CD8-positive, alpha-beta memory T cell (primary cell): ENCODE measurements at regions not wholly inside any gene's neighbourhood (a gene's known extent, or its start where the extent isn't known, plus 50 kb on each side); places are given as distances from the start of the nearest gene placed in this dataset.
A peak's percentile ranks its signal among the peaks of the same experiment; 100 is the strongest.
"Not testable (repeated sequence)": the region's sequence is repeated elsewhere in the genome, so short reads cannot be mapped to it uniquely, and the experiment has no call there.

Source experiments
- CTCF ChIA-PET: fragments of 350-600 bp; sonication (Branson Sonifier 250); formaldehyde crosslinking; loops from one replicate; lab custom pipeline; 2021; ENCODE audit warnings: antibody characterized with exemption; lab: Charles Lee
- POLR2A ChIA-PET: fragments of 350-600 bp; sonication (Branson Sonifier 250); formaldehyde crosslinking; loops from one replicate; lab custom pipeline; 2021; ENCODE audit warnings: antibody characterized with exemption; lab: Charles Lee
- DNase-seq, 5 donors: peaks; one replicate each; pipeline versions ENCODE4 v3.0.0 to v3.0.0-alpha.2; 2020 to 2022; ENCODE audit warnings: mixed read lengths in 1 of 5
- H3K27ac ChIP-seq: one replicate; pipeline ENCODE4 v1.7.0; 2013; ENCODE audit warnings: low read depth, mild to moderate bottlenecking, low read length, moderate library complexity
- H3K27me3 ChIP-seq: 2 replicates; pipeline ENCODE4 v1.7.0; 2013; ENCODE audit warnings: low read length, mild to moderate bottlenecking; ENCODE audit not compliant: insufficient read depth, poor library complexity, severe bottlenecking
- H3K36me3 ChIP-seq: 2 replicates; pipeline ENCODE4 v1.7.0; 2013; ENCODE audit warnings: mild to moderate bottlenecking, low read length, moderate library complexity; ENCODE audit not compliant: insufficient read depth
- H3K4me1 ChIP-seq: 2 replicates; pipeline ENCODE4 v1.7.0; 2013; ENCODE audit warnings: mild to moderate bottlenecking, low read length, moderate library complexity; ENCODE audit not compliant: insufficient read depth
- H3K4me3 ChIP-seq: 2 replicates; pipeline ENCODE4 v1.7.0; 2013; ENCODE audit warnings: mild to moderate bottlenecking, low read length
- H3K9me3 ChIP-seq: 2 replicates; pipeline ENCODE4 v1.7.0; 2013; ENCODE audit warnings: mild to moderate bottlenecking, low read length
- H3K27ac Mint-ChIP-seq, 8 donors: one replicate each; pipeline ENCODE4 v1.8.0; 2020 to 2021; ENCODE audit warnings: mixed read lengths in 8 of 8, mild to moderate bottlenecking in 6 of 8, inconsistent platforms in 3 of 8, moderate library complexity in 3 of 8
- H3K27me3 Mint-ChIP-seq, 2 donors: one replicate each; pipeline ENCODE4 v1.8.0; 2020 to 2021; ENCODE audit warnings: mixed read lengths in 2 of 2, mild to moderate bottlenecking in 1 of 2, moderate library complexity in 1 of 2
- H3K36me3 Mint-ChIP-seq, 3 donors: one replicate each; pipeline ENCODE4 v1.8.0; 2020 to 2021; ENCODE audit warnings: mixed read lengths in 3 of 3, inconsistent platforms in 1 of 3, mild to moderate bottlenecking in 1 of 3
- H3K4me1 Mint-ChIP-seq, 3 donors: one replicate each; pipeline ENCODE4 v1.8.0; 2020 to 2021; ENCODE audit warnings: mixed read lengths in 3 of 3, inconsistent platforms in 1 of 3, mild to moderate bottlenecking in 1 of 3
- H3K4me3 Mint-ChIP-seq, 7 donors: one replicate each; pipeline ENCODE4 v1.8.0; 2020 to 2021; ENCODE audit warnings: mixed read lengths in 7 of 7, mild to moderate bottlenecking in 6 of 7, moderate library complexity in 4 of 7, inconsistent platforms in 2 of 7
- H3K9me3 Mint-ChIP-seq, 5 donors: one replicate each; pipeline ENCODE4 v1.8.0; 2020 to 2022; ENCODE audit warnings: mixed read lengths in 5 of 5, mild to moderate bottlenecking in 3 of 5, moderate library complexity in 2 of 5, inconsistent platforms in 1 of 5

GRCh38 chr20:51275181-51275580, 252.3 kb upstream of the KCNG1 start:
- H3K9me3 Mint-ChIP-seq: peaks cover 0 to 2% (median 0%) of the 10 kb centered on the region in 5 donors
- no peak overlapping the region for H3K27ac Mint-ChIP-seq
- Histone ChIP-seq H3K4me1 (no peaks in the 10 kb centered on the region), H3K36me3 (no peaks in the 10 kb centered on the region), H3K9me3 (no peaks in the 10 kb centered on the region), H3K27ac (no peak overlapping the region), H3K4me3 (no peak overlapping the region), H3K27me3 (peaks cover 3% of the 10 kb centered on the region)
- ChIA-PET POLR2A (no interaction called here), CTCF (interaction anchor here (0.6 kb wide), 1 partner anchor 500 kb away, joined by 3 read pairs; no protein-coding TSS in a partner anchor)
- no peak overlapping the region for H3K4me3 Mint-ChIP-seq
- DNase-seq: no peak
- no peaks in the 10 kb centered on the region for H3K36me3 Mint-ChIP-seq
- H3K27me3 Mint-ChIP-seq: peaks cover 11 to 75% of the 10 kb centered on the region in 2 donors
- no peaks in the 10 kb centered on the region for H3K4me1 Mint-ChIP-seq

DNA sequence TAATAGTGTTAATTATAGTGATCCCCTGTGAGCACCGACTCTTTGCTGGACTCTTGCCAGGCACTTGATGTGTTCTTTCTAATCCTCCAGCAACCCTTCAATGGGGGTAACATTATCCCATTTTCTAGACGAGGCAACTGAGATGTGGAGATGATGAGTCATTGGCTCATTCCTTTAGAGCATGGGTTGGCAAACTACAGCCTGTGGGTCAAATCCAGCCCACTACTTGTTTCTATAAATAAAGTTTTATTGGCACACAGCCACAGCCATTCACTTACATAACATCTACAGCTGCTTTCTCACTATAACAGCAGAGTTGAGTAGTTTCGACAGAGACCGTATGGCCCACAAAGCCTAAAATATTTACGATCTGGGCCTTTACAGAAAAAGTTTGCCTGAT, 249.5 kb upstream of the KCNG1 start:
- DNase-seq: no peak
- no peak overlapping the region for H3K4me3 Mint-ChIP-seq
- no peak overlapping the region for H3K27ac ChIP-seq
- peak overlapping the region in 1 of 8 donors; percentile 21 for H3K27ac Mint-ChIP-seq
- no peaks in the 10 kb centered on the region for H3K4me1 Mint-ChIP-seq
- no peaks in the 10 kb centered on the region for H3K36me3 Mint-ChIP-seq
- H3K9me3 Mint-ChIP-seq: peaks cover 0 to 9% (median 2%) of the 10 kb centered on the region in 5 donors
- no peaks in the 10 kb centered on the region for H3K4me1 ChIP-seq
- H3K27me3 ChIP-seq: peaks cover 3% of the 10 kb centered on the region
- H3K4me3 ChIP-seq: no peak overlapping the region
- peaks cover 13 to 63% of the 10 kb centered on the region in 2 donors for H3K27me3 Mint-ChIP-seq
- ChIA-PET CTCF (no interaction called here), POLR2A (no interaction called here)
- no peaks in the 10 kb centered on the region for H3K36me3 ChIP-seq
- H3K9me3 ChIP-seq: no peaks in the 10 kb centered on the region

GRCh38 chr20:51271931-51272330, 249.0 kb upstream of the KCNG1 start:
- CTCF ChIA-PET: no interaction called here
- DNase-seq: no peak
- Mint-ChIP-seq H3K27ac (no peak overlapping the region), H3K27me3 (peaks cover 13 to 59% of the 10 kb centered on the region in 2 donors), H3K4me1 (no peaks in the 10 kb centered on the region), H3K9me3 (peaks cover 0 to 9% (median 2%) of the 10 kb centered on the region in 5 donors), H3K4me3 (no peak overlapping the region), H3K36me3 (no peaks in the 10 kb centered on the region)
- H3K36me3 ChIP-seq: no peaks in the 10 kb centered on the region
- no peaks in the 10 kb centered on the region for H3K4me1 ChIP-seq
- POLR2A ChIA-PET: no interaction called here
- peaks cover 3% of the 10 kb centered on the region for H3K27me3 ChIP-seq
- no peaks in the 10 kb centered on the region for H3K9me3 ChIP-seq
- no peak overlapping the region for H3K27ac ChIP-seq
- no peak overlapping the region for H3K4me3 ChIP-seq

DNA sequence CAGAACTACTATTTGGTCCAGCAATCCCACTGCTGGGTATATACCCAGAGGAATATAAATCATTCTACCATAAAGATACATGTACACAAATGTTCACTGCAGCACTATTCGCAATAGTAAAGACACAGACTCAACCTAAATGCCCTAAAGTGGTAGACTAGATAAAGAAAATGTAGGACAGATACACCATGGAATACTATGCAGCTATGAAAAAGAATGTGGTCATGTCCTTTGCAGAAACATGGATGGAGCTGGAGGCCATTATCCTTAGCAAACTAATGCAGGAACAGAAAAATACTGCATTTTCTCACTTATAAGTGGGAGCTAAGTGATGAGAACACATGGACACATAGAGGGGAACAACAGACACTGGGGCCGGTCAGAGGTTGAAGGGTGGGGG, 248.4 kb upstream of the KCNG1 start:
- H3K4me1 ChIP-seq, H3K27ac ChIP-seq, H3K27ac Mint-ChIP-seq, H3K36me3 Mint-ChIP-seq, DNase-seq, H3K9me3 ChIP-seq, H3K4me3 Mint-ChIP-seq, H3K4me1 Mint-ChIP-seq, CTCF ChIA-PET, H3K9me3 Mint-ChIP-seq, POLR2A ChIA-PET, H3K27me3 ChIP-seq, H3K4me3 ChIP-seq, H3K36me3 ChIP-seq: not testable (repeated sequence)
- H3K27me3 Mint-ChIP-seq: peaks cover 15 to 58% of the 10 kb centered on the region in 2 donors

DNA sequence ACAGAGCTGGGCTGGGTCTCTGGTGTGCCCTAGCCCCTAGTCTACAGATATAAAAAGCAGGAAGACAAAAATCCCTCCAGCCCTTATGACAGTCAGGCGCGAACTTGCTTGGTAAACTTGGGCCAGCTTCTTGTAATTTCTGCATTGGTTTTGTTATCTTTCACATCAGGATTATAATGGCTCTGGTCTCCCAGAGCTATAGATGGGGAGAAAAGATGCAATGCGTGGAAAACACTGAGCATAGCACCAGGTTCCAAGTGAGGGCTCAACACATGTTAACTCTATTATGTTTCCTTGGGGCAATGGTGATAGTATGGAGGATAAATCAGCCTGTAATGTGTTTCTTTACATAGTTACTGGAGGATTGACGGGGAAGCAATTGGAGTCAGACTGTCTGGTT, 246.8 kb upstream of the KCNG1 start:
- Mint-ChIP-seq H3K4me3 (no peak overlapping the region), H3K4me1 (no peaks in the 10 kb centered on the region), H3K27ac (no peak overlapping the region), H3K36me3 (no peaks in the 10 kb centered on the region), H3K9me3 (peaks cover 0 to 13% (median 8%) of the 10 kb centered on the region in 5 donors), H3K27me3 (peaks cover 19 to 55% of the 10 kb centered on the region in 2 donors)
- H3K27ac ChIP-seq: no peak overlapping the region
- DNase-seq: no peak
- no peak overlapping the region for H3K4me3 ChIP-seq
- H3K4me1 ChIP-seq: no peaks in the 10 kb centered on the region
- H3K27me3 ChIP-seq: peaks cover 3% of the 10 kb centered on the region
- no peaks in the 10 kb centered on the region for H3K9me3 ChIP-seq
- ChIA-PET CTCF (no interaction called here), POLR2A (no interaction called here)
- H3K36me3 ChIP-seq: no peaks in the 10 kb centered on the region

DNA sequence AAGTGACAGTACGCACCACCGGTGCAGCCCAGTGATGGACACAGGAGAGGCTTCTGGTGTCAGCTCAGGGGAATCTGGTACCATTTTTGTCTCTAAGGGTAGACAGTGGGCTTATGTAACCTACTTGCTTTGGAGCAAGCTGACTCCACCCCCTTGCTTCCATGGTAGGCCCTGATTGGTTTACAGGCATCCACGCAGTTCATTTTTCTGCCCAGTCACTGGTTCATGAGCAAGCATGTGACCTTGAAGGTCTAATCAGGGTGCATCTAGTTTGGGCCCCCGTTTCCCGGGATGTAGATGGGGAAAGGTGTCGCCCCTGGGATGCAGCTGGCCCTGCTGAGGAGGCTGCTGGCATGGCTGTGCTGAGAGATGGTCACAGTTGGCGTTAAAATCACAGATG, 244.8 kb upstream of the KCNG1 start:
- CTCF ChIA-PET: interaction anchor here (1.6 kb wide), 1 partner anchor 58 kb away, joined by 3 read pairs; no protein-coding TSS in a partner anchor

DNA sequence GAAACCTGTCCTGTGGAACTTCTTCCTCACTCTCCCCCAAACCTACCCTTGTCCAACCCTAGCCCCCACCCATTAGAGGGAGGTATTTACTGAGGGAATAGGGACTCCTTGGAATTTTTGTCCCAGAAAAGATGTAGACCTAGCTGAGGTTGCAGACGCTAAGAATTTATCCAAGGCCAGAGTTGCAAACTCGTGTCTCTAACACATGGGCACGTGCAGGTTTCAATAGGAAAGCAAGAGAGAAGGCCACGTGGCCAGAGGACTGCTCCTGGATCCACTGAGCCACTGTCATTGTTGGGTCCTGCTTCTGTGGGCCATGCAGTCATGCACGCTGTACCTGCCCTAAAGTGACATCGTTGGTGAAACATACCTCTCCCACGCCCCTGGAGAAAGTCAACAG, 243.4 kb upstream of the KCNG1 start:
- CTCF ChIA-PET: no interaction called here

More for the DNA sequence above, 244.8 kb upstream of the KCNG1 start:
- H3K36me3 Mint-ChIP-seq: no peaks in the 10 kb centered on the region
- H3K4me1 ChIP-seq: no peaks in the 10 kb centered on the region
- H3K4me3 Mint-ChIP-seq: no peak overlapping the region
- no peak overlapping the region for H3K4me3 ChIP-seq
- no peaks in the 10 kb centered on the region for H3K4me1 Mint-ChIP-seq
- DNase-seq: no peak
- H3K9me3 Mint-ChIP-seq: peaks cover 0 to 13% (median 9%) of the 10 kb centered on the region in 5 donors
- H3K27me3 Mint-ChIP-seq: peaks cover 14 to 42% of the 10 kb centered on the region in 2 donors
- H3K27ac Mint-ChIP-seq: no peak overlapping the region
- no peaks in the 10 kb centered on the region for H3K9me3 ChIP-seq
- POLR2A ChIA-PET: no interaction called here
- H3K27me3 ChIP-seq: peaks cover 3% of the 10 kb centered on the region
- H3K27ac ChIP-seq: no peak overlapping the region
- no peaks in the 10 kb centered on the region for H3K36me3 ChIP-seq

DNA sequence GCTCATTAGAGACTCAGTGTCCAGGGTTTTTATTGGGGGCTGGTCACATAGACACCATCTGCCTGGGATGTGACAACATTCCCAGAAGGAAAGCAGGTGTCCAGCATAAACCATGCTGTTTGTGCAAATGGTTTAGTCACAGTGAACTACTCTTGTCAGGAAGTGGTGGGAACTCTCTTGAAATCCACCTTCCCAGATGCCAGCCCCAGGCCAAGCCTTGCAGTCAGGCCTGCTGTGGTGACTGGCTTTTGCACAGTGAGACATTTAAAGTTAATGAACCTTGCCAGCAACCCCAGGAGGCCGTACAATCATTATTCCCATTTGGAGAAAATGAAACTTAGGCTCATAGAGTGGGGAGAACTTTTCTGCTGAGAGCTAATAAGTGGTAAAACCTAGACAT, 242.5 kb upstream of the KCNG1 start:
- H3K4me3 Mint-ChIP-seq: no peak overlapping the region
- H3K27me3 Mint-ChIP-seq: peaks cover 11 to 38% of the 10 kb centered on the region in 2 donors
- no peaks in the 10 kb centered on the region for H3K4me1 Mint-ChIP-seq
- no peaks in the 10 kb centered on the region for H3K27me3 ChIP-seq
- POLR2A ChIA-PET: no interaction called here
- H3K9me3 ChIP-seq: no peaks in the 10 kb centered on the region
- H3K9me3 Mint-ChIP-seq: peaks cover 0 to 13% (median 7%) of the 10 kb centered on the region in 5 donors
- DNase-seq: no peak
- H3K27ac Mint-ChIP-seq: no peak overlapping the region
- H3K4me3 ChIP-seq: no peak overlapping the region
- H3K36me3 Mint-ChIP-seq: no peaks in the 10 kb centered on the region
- H3K36me3 ChIP-seq: no peaks in the 10 kb centered on the region
- no peak overlapping the region for H3K27ac ChIP-seq
- no peaks in the 10 kb centered on the region for H3K4me1 ChIP-seq
- CTCF ChIA-PET: no interaction called here

More for the DNA sequence above, 243.4 kb upstream of the KCNG1 start:
- H3K27me3 Mint-ChIP-seq: peaks cover 11 to 45% of the 10 kb centered on the region in 2 donors
- H3K4me1 Mint-ChIP-seq: no peaks in the 10 kb centered on the region
- Histone ChIP-seq H3K4me3 (no peak overlapping the region), H3K36me3 (no peaks in the 10 kb centered on the region), H3K27ac (no peak overlapping the region), H3K4me1 (no peaks in the 10 kb centered on the region), H3K9me3 (no peaks in the 10 kb centered on the region), H3K27me3 (peaks cover 2% of the 10 kb centered on the region)
- peaks cover 0 to 13% (median 9%) of the 10 kb centered on the region in 5 donors for H3K9me3 Mint-ChIP-seq
- H3K36me3 Mint-ChIP-seq: no peaks in the 10 kb centered on the region
- no peak overlapping the region for H3K27ac Mint-ChIP-seq
- POLR2A ChIA-PET: no interaction called here
- DNase-seq: no peak
- no peak overlapping the region for H3K4me3 Mint-ChIP-seq
